HG03469 (cell line): ENCODE measurements at regions not wholly inside any gene's neighbourhood (a gene's known extent, or its start where the extent isn't known, plus 50 kb on each side); places are given as distances from the start of the nearest gene placed in this dataset.
"Not testable (repeated sequence)": the region's sequence is repeated elsewhere in the genome, so short reads cannot be mapped to it uniquely, and the experiment has no call there.

ENCODE experiments used
- ATAC-seq: cut with Tn5 transposase; IDR thresholded peaks from one replicate; pipeline ENCODE4 v1.9.1; 2021; ENCODE audit warnings: mild to moderate bottlenecking, moderate library complexity, moderate number of reproducible peaks; ENCODE audit not compliant: unreplicated experiment

DNA sequence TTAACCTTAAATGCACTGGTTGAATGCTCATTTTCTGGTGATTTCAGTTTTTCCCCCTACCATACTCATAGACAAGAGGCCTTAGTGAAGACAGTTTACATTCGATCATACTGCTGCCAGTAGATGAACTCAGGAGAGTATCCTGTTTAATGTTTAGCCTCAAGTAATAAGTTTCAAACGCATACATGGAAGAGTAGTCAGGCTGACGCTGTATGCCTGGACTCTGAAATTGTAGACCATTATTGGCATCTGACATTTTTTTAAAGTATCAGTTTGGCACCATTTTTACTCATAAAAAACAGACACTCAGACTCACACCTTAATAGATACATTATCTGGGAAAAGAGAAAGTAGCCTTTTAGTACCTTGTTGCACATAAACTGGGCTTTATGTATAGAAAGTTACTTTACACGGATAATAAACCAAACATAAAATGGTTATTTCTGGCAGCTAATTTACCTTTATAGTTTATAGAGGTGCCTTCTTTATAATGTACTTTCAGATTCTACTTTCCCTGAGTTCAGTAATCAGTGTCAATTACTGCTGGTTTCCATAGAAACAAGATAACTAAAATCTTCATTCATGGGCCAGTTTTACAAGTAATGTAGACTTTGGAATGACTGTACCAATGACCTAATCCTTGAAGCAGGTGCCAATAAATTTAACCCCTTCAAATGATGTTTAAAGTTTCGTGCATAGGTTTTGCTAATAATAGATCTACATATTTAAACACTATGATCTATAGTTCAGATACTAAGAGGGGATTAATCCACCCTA is 183.8 kb upstream of the ITGA1 start:
- no peak for ATAC-seq

GRCh38 chr5:52605317-52606313 is 182.1 kb upstream of the ITGA1 start:
- no peak for ATAC-seq

DNA sequence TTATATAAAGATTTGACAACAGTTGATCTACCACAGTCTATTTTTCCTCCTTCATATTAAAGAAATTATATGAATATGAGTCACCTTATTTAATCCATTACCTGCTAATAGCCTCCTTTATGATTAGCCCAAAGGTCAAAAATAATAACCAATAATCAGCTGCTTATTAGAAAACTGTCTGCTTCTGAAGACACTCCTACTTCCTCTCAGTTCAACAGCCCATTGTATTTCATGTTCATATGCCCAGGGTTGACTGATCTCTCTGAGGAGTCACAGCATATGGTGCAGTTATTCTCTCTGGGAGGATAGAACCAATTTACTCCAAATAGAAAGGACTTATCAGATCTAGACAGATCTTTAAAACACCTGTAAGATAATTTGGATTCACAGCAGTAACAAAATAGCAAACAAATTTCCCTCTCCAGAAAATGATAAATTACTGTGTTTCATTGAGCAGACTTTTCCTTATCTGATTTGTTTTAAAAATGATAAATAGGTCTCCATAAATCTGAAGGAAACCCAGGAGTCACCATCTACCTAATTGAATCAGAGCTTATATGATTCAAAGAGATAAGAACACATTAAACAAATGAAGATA is 180.4 kb upstream of the ITGA1 start:
- no peak for ATAC-seq

DNA sequence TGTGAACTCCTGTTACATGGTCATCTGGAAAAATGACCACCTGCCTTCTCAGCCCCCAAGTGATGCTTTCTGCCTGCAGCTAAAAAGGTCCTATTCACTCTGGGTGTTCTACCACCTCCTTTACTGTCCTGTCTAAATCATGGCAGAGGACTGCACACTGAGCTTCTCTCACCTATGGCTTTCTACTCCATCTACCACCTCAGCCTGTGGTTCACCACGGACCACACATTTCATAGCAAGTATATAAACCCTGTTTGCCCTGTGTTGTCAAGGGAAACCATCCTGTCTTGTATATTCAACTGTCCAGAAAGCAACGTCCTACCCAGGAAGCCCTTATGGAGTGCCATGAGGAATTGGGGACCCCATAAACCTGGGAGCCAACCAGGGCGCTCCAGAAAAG is 167.4 kb upstream of the ITGA1 start:
- no peak for ATAC-seq

- ATAC-seq: no peak
Measured at GRCh38 chr5:52623291-52623690, 164.4 kb upstream of the ITGA1 start.

- ATAC-seq: no peak
Measured at GRCh38 chr5:52624291-52624690, 163.4 kb upstream of the ITGA1 start.

DNA sequence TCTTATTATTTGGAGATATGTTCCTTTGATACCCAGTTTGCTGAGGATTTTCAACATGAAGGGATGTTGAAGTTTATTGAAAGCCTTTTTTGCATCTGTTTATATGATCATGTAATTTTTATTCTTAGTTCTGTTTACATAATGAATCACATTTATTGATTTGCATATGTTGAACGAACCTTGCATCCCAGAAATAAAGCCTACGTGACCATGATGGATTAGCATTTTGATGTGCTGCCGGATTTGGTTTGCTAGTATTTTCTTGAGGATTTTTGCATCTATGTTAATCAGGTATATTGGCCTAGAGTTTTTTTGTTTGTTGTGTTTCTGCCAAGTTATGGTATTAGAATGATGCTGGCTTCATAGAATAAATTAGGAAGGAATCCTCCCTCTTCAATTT is 161.4 kb upstream of the ITGA1 start:
- ATAC-seq: no peak

DNA sequence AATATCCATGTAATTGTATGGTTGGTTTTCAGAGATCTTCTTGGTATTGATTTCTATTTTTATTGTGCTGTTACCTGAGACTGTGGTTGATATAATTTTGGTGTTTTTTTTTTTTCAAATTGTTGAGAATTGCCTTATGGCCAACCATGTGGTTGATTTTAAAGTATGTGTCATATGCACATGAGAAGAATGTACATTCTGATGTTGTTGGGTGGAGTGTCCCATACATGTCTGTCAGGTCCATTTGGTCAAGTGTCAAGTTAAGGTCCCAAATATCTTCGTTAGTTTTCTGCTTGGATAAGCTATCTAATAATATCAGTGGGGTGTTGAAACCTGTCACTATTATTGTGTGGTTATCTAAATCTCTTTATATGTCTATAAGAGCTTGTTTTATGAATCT is 160.0 kb upstream of the ITGA1 start:
- no peak for ATAC-seq

GRCh38 chr5:52632281-52632680 is 155.4 kb upstream of the ITGA1 start:
- ATAC-seq: no peak

GRCh38 chr5:52634171-52634570 is 153.5 kb upstream of the ITGA1 start:
- not testable (repeated sequence) for ATAC-seq

DNA sequence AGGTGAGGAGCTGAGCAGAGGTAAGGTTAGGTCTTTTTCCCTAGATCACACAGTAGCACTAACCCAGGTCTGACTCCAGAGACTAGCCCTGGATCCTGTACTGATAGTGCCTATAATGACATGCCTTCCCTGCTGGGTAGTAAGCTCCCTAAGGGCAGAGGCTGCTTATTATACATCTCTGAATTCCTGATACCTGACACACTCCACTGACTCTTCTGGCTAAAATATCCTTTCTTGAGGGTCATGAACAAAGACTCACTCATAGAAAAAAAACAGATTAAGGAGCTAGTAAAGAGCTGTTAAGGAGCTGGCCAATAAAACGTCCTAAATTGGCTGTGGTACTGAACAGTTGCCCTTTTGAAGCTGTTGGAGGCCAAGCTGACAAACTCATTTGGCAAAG is 149.0 kb upstream of the ITGA1 start:
- no peak for ATAC-seq

GRCh38 chr5:52648726-52649125 is 139.0 kb upstream of the ITGA1 start:
- no peak for ATAC-seq

GRCh38 chr5:52655163-52655562 is 132.6 kb upstream of the ITGA1 start:
- no peak for ATAC-seq

DNA sequence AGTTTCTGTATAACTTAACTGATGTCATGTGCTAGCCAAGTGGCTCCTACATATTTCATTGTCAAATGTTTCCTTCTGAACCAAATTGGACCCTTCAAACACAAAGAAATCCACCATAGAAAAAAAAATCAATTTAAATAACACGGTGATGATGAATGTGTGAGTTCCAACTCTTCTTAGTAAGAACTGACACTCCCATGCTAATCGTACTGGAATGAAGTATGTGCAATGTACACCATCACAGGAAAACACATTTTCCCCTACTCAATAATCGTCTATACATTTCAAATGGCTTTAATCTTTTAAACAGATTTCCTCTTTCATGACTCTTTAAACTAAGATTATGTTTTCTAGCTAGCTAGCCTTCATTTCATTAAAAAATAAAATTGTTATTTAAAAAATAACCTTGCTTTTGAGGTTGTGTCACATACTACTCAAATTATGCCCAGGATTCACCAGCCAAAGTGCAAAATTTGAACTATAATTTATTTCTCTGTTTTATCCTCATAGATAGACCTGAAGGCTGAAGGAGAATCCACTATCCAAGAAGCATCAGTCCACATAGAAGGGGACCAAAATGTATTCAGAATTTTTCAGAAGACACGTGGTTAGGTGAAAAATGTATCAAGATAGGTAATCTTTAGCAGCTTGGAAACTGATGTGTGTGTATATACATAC is 131.0 kb upstream of the ITGA1 start:
- no peak for ATAC-seq

DNA sequence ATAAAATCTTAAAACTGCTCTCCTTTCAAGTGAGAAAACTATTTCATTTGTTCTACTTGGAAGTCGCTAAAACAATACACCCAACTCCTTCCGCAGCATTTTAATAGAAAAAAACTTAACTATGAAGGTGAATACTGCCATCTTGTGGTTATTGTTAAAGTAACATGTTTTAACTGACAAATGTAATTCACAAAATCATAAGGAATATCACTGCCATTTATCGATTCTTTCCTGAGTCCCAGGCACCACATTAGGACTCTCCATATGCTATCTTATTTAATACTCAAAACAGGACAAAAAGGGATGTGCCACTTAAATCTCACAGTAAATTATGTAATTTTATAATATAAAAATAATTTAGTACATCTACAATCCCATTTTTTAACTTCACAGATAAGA is 130.5 kb upstream of the ITGA1 start:
- no peak for ATAC-seq

DNA sequence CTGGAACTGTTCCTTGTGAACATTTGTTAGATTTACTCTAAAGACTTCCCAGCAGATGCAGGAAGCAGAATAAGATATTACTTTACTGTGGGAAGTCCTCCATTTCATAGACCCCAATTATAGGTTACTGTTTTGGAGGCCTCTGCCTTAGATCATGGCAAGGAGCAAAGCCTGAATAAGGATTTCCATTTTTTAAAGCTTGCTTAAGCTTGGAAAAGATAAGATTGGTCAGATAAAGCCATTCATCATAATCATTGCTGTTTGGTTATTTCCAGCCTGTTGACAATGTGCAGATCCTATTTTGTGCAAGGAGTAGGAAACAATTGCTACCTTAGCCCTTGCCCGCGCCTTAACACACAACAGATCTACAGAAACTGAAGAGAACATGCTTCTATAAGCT is 129.5 kb upstream of the ITGA1 start:
- ATAC-seq: no peak

DNA sequence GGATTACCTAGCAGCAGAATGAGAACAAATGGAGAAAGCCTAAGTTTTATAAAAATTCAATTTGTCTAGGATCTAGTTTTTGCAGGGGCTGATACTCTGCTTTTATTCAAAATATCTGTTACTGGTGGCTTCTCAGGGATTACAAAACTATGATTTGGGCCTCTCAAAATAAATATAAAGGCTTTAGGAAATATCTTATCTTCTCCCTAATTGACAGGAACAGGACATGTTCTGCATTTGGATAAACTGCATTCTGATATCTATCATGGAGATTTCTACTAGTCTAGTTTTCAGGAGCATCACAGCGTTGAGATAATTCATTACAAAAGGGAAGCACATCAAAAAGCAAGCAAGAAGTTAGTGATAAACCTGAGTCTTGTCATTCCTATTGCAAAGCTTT is 127.1 kb upstream of the ITGA1 start:
- no peak for ATAC-seq

- ATAC-seq: no peak
Measured at GRCh38 chr5:52661903-52662595, 125.7 kb upstream of the ITGA1 start.

GRCh38 chr5:52665559-52665958 is 122.2 kb upstream of the ITGA1 start:
- no peak for ATAC-seq

DNA sequence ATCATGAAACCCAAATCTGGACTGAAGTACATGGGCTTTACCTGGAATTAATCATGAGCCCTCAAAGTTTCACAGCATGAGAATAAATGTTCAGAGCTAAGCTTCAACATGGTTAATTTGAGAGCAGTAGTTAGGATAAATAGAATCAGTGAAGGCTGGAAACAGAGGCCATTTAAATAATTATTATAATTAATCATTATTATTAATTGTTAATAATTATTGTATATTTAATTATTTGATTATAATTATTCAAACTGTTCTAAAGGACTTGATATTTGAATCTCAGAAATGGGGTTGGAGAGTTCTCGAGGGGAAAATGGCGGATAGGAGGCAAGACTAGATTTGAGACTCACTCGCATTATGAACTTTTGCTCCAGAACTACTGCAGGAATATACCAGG is 119.6 kb upstream of the ITGA1 start:
- no peak for ATAC-seq
